ENCODE measurements at regions not wholly inside any gene's neighbourhood (a gene's known extent, or its start where the extent isn't known, plus 50 kb on each side); places are given as distances from the start of the nearest gene placed in this dataset.

- DNase-seq = no peak
Observed at GRCh38 chr1:218671573-218671972, 326.4 kb downstream of the TGFB2 start.

DNA sequence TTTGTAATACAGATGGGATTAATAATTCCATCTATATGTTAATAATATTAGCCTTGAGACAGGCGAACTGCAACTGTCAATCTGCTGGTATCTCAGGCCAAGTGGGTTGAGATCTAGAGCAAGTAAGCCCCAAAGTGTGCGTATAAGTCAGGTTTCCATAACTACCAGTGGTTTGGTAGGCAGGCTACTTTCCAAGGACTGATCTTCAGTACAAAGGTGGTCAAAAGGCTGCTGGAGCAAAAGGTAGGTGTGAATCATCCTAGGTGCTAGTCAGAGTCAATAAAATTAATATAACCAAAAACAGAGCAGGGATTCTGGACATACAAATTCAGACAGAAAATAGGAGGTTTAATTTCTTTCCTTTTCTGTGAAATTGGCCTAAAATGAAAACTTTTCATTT lies 328.0 kb downstream of the TGFB2 start:
- no peak for DNase-seq

DNA sequence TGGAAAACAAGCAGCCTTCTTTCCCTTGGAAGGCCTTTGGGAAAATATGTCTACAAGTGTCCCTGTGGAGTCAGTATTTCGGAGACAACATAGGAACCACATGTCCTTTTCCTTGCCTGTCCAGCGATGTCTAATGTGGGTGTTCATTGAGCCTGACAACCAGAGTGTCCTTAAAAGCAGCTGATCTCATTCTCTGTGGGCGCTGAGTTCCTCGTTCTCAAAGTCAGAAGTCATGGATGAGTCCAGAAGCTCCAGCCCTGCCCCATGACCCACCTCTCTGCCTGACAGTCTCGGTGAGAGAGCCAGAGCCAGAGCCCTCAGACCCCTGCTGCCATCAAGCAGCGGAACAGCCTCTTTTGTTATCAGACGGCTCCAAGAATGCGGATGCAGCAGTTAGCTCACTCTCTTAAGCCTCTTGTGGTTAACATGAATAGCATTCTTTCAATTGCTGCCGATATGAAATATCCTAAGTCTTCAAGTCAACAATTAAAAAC lies 329.2 kb downstream of the TGFB2 start:
- no peak for DNase-seq

DNA sequence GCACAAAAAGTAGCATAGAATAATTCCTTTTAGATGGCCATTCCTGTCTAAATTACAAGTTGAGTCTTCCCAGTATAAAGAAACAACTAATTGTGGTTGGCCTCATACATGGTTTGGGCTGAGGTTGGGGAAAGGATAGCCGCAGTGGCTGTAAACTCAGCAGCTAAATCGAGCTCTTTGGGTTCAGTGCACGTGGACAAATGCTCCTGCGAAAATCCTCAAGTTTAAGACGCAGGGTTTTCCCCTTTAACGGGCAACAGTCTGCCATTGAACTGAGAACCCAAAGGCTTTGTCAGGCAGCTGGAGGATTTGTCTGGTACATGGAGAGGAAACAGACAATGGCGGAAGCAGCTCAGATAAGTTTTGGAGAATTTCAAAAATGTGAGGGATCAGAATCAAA lies 331.9 kb downstream of the TGFB2 start:
- DNase-seq = no peak

DNA sequence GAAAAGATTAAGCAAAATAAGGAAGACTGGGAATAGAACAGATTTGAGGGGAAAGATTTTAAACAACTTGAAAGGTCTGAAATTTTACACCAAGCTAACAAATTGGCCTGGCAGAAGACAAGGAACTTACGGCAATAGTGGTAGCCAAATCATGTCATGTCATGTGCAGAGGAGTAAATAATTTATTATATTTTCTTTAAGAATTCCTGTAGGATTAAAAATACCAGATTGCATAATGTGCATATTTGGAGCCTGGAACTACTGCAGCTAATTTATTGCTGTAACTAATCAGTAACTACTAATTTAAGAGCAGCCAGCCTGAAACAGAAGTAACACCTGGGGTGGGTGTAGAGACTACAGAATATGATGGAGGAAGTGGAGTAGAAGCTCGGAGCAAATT lies 334.3 kb downstream of the TGFB2 start:
- DNase-seq = no peak

DNA sequence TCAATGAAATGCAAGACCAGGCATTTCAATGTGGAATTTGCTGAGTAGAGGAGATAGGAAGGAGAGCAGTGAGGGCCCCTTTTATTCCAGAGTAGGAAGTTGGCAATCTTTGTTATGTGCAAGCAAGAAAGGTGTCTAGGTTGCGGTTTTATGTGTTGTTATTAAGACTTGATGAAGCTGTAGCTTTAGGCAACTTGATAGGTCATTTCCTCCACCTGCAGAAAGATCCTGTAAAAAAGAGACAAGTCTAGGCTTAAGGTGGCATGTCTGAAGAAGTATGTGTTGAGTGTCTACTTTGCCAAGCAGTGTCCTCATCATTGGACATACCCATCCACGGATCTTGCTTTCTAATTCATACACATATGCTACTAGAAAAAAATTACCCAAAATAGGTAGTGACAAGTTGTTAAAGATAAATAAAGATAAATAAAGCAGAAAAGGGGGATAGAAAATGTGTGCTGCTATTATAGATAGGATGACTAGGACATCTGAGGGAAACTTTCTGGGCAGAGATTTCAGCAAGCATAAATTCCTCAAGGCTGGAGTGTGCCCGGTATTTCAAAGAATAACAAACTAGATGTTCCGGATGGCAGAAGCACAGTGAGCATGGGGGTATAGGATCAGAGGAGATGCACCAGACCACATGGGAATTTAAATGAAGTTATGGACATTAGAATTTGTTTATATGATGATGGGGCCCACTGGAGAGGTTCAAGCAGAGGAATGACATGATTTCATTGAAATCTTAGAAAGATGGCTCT lies 335.0 kb downstream of the TGFB2 start:
- DNase-seq = no peak

DNA sequence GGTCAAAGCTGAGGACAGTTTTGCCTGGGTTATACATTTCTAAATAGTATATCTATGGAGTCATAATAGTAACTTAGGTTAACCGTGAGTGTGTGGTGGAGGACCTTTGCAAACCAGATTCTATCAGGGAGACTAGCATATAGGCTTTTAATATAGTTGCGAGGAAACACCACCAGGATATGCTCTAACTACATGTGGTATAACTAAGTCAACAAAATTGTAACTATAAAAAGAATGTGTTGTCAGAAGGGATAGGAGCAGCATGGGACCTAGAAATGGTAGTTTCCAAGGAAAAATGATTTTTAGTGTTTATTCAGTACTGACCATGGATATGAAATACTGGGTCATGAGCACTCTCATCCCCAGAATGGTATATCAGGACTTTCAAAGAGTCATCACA lies 338.1 kb downstream of the TGFB2 start:
- DNase-seq = no peak

GRCh38 chr1:218686258-218686657 lies 341.1 kb downstream of the TGFB2 start:
- no peak for DNase-seq

DNA sequence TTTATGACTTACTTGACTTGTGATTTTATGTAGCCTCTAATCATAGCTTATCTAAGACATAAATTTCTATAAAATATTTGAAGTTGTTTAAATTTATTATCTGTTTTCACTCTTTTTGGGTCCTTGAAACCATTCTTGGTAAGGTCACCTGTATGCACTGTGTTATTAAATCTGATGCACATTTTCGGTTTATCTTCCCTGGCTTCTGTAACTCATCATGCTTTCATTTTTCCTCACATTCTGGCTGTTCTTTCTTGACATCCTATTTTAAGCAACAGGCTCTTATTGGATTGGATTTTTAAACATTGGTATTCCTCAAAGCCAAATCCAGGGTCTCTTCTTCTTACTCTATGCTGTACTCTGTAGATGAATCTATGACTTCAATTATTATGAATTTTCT lies 341.6 kb downstream of the TGFB2 start:
- DNase-seq = no peak

DNA sequence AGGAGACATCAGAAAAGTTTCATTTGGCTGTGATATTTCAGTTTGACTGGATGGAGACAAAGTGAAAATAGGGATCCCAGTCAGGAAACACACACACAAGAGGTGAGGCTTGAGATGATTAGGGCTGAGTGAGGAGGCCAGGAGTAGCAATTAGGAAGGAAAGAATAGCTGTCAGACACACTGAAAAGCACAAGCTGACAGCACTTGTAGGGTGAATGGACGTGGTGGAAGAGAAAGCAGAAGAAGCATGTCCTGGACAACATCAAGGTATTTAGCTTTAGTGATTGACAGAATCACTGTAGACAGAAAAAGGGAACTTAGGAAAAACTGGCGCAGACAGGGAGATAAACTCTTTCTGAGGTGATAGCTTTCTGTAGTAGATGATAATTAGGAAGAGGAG lies 347.7 kb downstream of the TGFB2 start:
- no peak for DNase-seq

DNA sequence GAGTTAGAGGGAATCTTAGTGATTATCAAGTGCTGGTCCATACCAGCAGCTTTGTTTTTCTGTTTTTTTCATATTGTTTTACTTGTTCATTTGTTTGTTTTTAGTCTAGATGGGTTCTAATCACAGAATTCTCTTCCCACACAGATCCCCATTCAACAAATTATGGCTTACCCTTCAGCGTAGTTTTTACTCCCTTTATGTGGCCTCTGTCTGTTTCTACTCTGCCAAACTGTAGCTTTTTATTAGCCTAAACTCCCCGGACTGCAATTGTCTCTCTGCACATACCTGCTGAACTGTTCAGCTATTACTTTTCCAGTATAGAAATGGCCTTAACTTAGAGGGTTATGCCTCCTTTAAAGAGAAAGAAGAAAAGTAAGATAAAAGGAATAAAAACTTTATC lies 348.5 kb downstream of the TGFB2 start:
- DNase-seq = no peak

GRCh38 chr1:218694085-218694484 lies 348.9 kb downstream of the TGFB2 start:
- no peak for DNase-seq

GRCh38 chr1:218694636-218695035 lies 349.5 kb downstream of the TGFB2 start:
- no peak for DNase-seq

GRCh38 chr1:218695525-218695924 lies 350.4 kb downstream of the TGFB2 start:
- no peak for DNase-seq

DNA sequence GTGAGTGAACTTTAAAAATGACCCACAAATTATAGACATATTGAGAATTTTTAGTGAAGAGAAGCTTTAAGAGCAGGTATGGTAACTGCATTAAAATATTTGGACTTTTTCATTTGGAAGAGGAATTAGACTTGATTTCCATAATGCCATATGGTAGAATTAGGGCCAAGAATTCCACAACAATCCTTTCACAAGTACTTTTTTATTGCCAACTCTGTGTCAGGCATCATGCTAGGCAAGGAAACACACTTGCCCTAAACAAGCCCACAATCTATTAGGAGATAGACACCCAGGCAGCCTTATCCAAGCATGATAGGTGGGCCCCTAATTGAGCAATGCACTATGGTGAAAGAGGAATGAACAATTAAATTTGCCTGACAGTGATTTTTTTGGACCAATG lies 353.0 kb downstream of the TGFB2 start:
- no peak for DNase-seq

GRCh38 chr1:218699421-218699820 lies 354.3 kb downstream of the TGFB2 start:
- no peak for DNase-seq

DNA sequence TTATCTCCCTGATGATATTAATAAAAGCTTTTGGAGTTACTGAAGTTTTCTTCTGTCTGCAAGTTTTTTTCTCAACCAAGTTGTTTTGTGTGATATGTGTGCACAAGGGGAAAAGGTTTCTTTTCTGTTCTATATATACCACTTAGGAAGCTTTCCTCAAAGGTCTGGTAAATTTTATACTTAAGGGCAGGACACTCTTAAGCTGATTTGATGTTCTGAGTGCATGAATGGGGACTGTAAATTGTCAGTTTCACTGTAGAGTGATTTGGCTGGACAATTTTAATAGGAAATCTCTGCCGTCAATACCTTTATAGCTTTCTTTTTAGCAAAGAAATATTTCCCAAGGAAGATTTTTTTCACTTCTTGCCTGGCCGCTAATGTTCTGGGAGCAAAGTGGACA lies 354.7 kb downstream of the TGFB2 start:
- no peak for DNase-seq

- no peak for DNase-seq
Observed at GRCh38 chr1:218700666-218701065, 355.5 kb downstream of the TGFB2 start.

DNA sequence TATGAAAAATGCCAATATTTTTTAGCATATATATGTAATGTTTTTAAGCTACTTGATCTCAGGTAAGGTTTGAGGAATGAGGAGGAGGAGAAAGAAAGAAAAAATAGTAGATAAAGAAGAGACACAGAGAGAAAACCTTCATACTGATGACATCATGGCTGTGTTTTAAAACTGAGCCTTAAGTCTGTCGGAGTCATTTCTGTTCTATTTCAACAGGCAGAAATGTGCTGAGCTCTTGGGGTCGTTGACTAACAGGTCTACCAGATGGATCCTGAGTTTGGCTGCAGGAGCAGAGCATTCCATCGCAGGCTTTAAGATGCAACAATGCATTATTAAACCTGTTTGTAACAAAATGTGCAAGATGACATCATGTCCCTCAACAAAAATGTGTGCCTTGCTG lies 356.0 kb downstream of the TGFB2 start:
- DNase-seq = no peak

DNA sequence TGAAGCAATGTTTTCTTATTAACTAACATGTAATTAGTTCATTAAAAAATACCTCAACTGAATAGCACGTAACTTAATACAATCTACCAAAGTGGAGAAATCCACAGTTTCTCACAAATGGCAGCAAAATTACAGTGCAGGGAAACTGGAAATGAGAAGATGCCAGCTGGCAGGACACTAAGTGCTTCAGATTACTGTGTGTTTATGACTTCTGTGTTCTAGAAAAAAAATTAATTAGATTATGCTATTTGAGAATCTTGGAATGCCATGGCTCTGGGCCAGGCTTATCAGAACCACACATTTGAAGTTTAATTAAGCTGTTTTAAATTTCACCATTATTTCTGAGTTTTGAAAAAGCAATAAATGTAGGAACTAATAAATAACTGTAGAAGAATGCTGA lies 357.6 kb downstream of the TGFB2 start:
- DNase-seq = peak in 1 of 56 donors; percentile 29

- DNase-seq = no peak
Observed at GRCh38 chr1:218703836-218704235, 358.7 kb downstream of the TGFB2 start.

DNA sequence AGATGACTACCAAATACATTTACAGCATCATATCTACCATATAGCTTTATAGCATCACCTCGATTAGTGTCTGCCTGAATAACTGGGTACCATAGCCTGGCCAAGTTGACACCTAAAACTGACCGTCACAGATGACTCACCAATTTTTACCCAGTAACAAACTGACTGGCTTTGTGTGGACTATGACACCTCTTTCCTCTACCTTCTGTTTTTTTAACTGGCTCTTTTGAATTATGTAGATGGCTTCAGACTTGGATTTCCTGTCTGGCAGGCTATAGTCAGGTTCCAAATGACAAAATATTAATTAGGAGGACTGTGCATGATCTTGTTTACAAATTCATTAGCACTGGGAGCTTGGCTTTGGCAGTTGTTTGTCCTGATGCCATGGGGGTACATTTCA lies 360.3 kb downstream of the TGFB2 start:
- no peak for DNase-seq

Data from amygdala (tissue), 56 donors.